ENCODE measurements at regions not wholly inside any gene's neighbourhood (a gene's known extent, or its start where the extent isn't known, plus 50 kb on each side); places are given as distances from the start of the nearest gene placed in this dataset.

DNA sequence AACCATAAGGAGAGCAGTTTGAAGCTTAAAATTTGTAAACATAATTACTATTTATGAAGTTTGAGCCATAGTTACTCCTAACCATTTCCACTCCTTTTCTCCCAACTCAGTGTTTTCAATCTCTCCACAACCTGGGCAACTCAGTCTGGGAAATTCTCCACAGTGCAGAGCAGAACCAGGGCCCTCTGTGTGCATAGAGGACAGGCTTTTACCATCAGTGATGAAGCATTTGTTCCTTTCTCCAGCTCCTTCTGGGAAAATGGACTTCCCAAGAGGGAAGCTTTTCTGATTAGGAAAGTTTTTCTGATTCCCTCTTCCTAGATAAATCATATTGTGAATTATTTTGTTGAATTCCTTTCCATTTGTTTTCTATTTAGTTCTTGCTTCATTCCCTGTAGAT lies 132.3 kb upstream of the MPDZ start:
- no peak overlapping the region for H3K4me3 ChIP-seq (ENCODE audit: low read length in 2 of 2)
- H3K27me3 ChIP-seq (ENCODE audit: control insufficient read depth in 2 of 2, insufficient read depth in 1 of 2, low read length in 1 of 2), result no peaks in the 10 kb centered on the region
- H3K27ac ChIP-seq (ENCODE audit: low read depth in 1 of 2, low read length in 1 of 2), result no peak overlapping the region
- no peaks in the 10 kb centered on the region for H3K4me1 ChIP-seq (ENCODE audit: control insufficient read depth in 2 of 2, insufficient read depth in 2 of 2, low read length in 2 of 2)
- DNase-seq (ENCODE audit: low read depth in 6 of 9, low spot score in 9 of 9), result no peak
- no peaks in the 10 kb centered on the region for H3K36me3 ChIP-seq (ENCODE audit: control insufficient read depth in 2 of 2, insufficient read depth in 2 of 2, low read length in 1 of 2)
- no peaks in the 10 kb centered on the region for H3K9me3 ChIP-seq (ENCODE audit: control insufficient read depth in 2 of 2, insufficient read depth in 1 of 2, low read length in 1 of 2)

DNA sequence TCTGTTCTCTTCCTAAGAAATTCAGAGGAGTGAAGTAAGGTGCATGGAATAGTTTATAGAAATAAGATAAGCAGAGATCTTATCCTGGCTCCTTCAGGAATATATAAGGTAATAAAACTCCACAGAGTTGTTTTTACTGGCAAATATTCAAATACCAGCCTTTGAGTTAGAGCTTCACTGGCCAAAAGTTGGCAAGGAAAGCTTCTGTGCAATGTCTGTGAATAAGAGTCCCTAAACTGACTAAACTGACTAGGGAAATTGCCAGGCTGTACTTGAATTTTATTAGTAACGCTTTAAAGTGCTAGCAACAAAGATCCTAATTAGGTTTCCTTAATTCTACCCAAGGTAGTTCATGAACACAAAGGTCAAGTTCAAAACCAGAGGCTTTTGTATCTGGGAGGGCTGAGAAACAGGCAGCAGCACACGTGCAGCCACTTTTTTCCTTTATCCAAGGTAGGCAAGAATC lies 131.1 kb upstream of the MPDZ start:
- no peak overlapping the region for H3K4me3 ChIP-seq (ENCODE audit: low read length in 2 of 2)
- WGBS, result 85% methylated on average over 2 of the region's 2 CpGs
- no peak for DNase-seq (ENCODE audit: low read depth in 6 of 9, low spot score in 9 of 9)

DNA sequence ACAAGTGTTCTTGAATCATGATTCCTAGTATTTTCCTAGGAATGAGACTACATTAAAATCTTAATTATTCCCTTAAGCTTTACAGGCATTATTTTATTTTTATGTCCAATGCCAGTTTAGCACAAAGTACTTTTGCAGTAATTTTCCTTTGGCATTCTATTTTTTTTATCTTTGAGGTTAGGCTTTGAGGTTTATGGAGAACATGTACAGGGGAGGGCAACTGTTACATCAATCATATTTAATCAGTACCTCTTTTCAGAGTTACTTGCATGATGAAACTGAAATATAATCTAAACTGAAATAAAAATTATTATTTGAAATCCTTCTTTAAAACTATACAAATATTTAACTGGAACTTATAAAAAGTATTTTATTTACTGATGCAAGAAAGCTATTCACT lies 118.2 kb upstream of the MPDZ start:
- no peak for DNase-seq (ENCODE audit: low read depth in 6 of 9, low spot score in 9 of 9)
- no peaks in the 10 kb centered on the region for H3K9me3 ChIP-seq (ENCODE audit: control insufficient read depth in 2 of 2, insufficient read depth in 1 of 2, low read length in 1 of 2)
- H3K4me3 ChIP-seq (ENCODE audit: low read length in 2 of 2), result no peak overlapping the region
- no peaks in the 10 kb centered on the region for H3K27me3 ChIP-seq (ENCODE audit: control insufficient read depth in 2 of 2, insufficient read depth in 1 of 2, low read length in 1 of 2)
- H3K36me3 ChIP-seq (ENCODE audit: control insufficient read depth in 2 of 2, insufficient read depth in 2 of 2, low read length in 1 of 2), result no peaks in the 10 kb centered on the region
- H3K4me1 ChIP-seq (ENCODE audit: control insufficient read depth in 2 of 2, insufficient read depth in 2 of 2, low read length in 2 of 2), result no peaks in the 10 kb centered on the region
- no peak overlapping the region for H3K27ac ChIP-seq (ENCODE audit: low read depth in 1 of 2, low read length in 1 of 2)

More for the DNA sequence above, 131.1 kb upstream of the MPDZ start:
- H3K36me3 ChIP-seq (ENCODE audit: control insufficient read depth in 2 of 2, insufficient read depth in 2 of 2, low read length in 1 of 2), result no peaks in the 10 kb centered on the region
- H3K4me1 ChIP-seq (ENCODE audit: control insufficient read depth in 2 of 2, insufficient read depth in 2 of 2, low read length in 2 of 2), result no peaks in the 10 kb centered on the region
- no peaks in the 10 kb centered on the region for H3K9me3 ChIP-seq (ENCODE audit: control insufficient read depth in 2 of 2, insufficient read depth in 1 of 2, low read length in 1 of 2)
- H3K27ac ChIP-seq (ENCODE audit: low read depth in 1 of 2, low read length in 1 of 2), result no peak overlapping the region
- H3K27me3 ChIP-seq (ENCODE audit: control insufficient read depth in 2 of 2, insufficient read depth in 1 of 2, low read length in 1 of 2), result no peaks in the 10 kb centered on the region

DNA sequence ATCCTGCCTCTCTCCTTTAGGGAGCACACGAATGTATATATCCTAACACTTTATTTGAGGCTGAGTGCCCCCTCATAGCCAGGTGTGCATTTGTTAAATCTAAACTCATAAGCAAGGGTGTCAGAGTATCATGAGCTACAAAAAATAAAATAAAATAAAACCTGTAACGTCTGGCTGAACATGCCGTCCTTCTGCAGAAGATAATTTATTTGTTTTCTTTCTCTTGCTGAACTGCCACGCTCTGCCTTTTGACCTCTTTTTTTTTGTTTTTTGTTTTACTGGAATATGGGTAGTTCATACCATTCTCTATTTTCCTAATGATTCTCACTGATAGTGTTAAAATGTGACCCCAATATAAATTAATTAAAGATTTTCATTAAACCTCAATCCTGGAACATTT lies 117.7 kb upstream of the MPDZ start:
- no peaks in the 10 kb centered on the region for H3K4me1 ChIP-seq (ENCODE audit: control insufficient read depth in 2 of 2, insufficient read depth in 2 of 2, low read length in 2 of 2)
- H3K27me3 ChIP-seq (ENCODE audit: control insufficient read depth in 2 of 2, insufficient read depth in 1 of 2, low read length in 1 of 2), result no peaks in the 10 kb centered on the region
- H3K36me3 ChIP-seq (ENCODE audit: control insufficient read depth in 2 of 2, insufficient read depth in 2 of 2, low read length in 1 of 2), result no peaks in the 10 kb centered on the region
- no peaks in the 10 kb centered on the region for H3K9me3 ChIP-seq (ENCODE audit: control insufficient read depth in 2 of 2, insufficient read depth in 1 of 2, low read length in 1 of 2)
- no peak overlapping the region for H3K4me3 ChIP-seq (ENCODE audit: low read length in 2 of 2)
- 86% methylated on average over 4 of the region's 4 CpGs for WGBS
- DNase-seq (ENCODE audit: low read depth in 6 of 9, low spot score in 9 of 9), result no peak
- H3K27ac ChIP-seq (ENCODE audit: low read depth in 1 of 2, low read length in 1 of 2), result no peak overlapping the region

DNA sequence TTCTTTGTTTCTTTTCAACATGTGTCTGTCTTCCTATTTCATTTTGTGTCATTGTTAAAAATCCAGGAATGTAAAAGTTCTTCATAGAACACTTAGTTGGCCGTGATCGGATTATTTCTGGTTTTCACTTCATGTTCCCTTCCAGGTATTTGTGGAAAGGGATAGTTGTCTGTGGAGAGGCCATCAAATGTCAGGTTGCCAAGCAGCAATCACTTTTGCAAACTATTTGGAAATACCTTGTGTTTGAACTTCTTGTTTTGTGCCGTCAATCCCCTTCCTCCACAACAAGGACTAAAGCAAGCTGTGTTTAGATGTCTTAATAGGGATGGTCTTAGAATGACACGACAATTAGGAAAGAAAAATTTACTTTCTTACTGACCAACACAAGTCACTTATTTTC lies 116.9 kb upstream of the MPDZ start:
- 93% methylated on average over 4 of the region's 4 CpGs for WGBS

DNA sequence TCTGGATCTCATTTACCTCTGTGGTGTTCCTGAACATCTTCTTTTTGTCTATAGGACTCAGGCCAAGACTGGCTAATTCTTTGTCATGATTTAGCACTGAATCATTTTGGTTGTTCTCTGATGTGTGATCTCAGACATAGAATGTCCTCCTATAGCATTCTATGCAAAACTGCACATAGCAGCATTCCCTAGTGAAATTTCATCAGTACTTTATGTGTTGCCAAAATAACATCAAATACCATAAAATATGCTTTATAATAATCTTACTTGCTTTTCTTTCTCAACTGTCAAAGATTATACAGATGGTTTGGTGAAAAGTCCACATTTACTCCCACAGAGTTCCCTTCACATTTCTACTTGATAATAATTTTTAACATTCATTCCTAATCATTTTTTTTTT lies 115.7 kb upstream of the MPDZ start:
- no peak for DNase-seq (ENCODE audit: low read depth in 6 of 9, low spot score in 9 of 9)
- Histone ChIP-seq H3K4me3 (ENCODE audit: low read length in 2 of 2) (no peak overlapping the region), H3K9me3 (ENCODE audit: control insufficient read depth in 2 of 2, insufficient read depth in 1 of 2, low read length in 1 of 2) (no peaks in the 10 kb centered on the region), H3K27me3 (ENCODE audit: control insufficient read depth in 2 of 2, insufficient read depth in 1 of 2, low read length in 1 of 2) (no peaks in the 10 kb centered on the region), H3K27ac (ENCODE audit: low read depth in 1 of 2, low read length in 1 of 2) (no peak overlapping the region), H3K4me1 (ENCODE audit: control insufficient read depth in 2 of 2, insufficient read depth in 2 of 2, low read length in 2 of 2) (no peaks in the 10 kb centered on the region), H3K36me3 (ENCODE audit: control insufficient read depth in 2 of 2, insufficient read depth in 2 of 2, low read length in 1 of 2) (no peaks in the 10 kb centered on the region)

More for the DNA sequence above, 116.9 kb upstream of the MPDZ start:
- no peak overlapping the region for H3K27ac ChIP-seq (ENCODE audit: low read depth in 1 of 2, low read length in 1 of 2)
- no peaks in the 10 kb centered on the region for H3K27me3 ChIP-seq (ENCODE audit: control insufficient read depth in 2 of 2, insufficient read depth in 1 of 2, low read length in 1 of 2)
- no peaks in the 10 kb centered on the region for H3K9me3 ChIP-seq (ENCODE audit: control insufficient read depth in 2 of 2, insufficient read depth in 1 of 2, low read length in 1 of 2)
- no peak overlapping the region for H3K4me3 ChIP-seq (ENCODE audit: low read length in 2 of 2)
- no peaks in the 10 kb centered on the region for H3K36me3 ChIP-seq (ENCODE audit: control insufficient read depth in 2 of 2, insufficient read depth in 2 of 2, low read length in 1 of 2)
- no peaks in the 10 kb centered on the region for H3K4me1 ChIP-seq (ENCODE audit: control insufficient read depth in 2 of 2, insufficient read depth in 2 of 2, low read length in 2 of 2)
- DNase-seq (ENCODE audit: low read depth in 6 of 9, low spot score in 9 of 9), result no peak

DNA sequence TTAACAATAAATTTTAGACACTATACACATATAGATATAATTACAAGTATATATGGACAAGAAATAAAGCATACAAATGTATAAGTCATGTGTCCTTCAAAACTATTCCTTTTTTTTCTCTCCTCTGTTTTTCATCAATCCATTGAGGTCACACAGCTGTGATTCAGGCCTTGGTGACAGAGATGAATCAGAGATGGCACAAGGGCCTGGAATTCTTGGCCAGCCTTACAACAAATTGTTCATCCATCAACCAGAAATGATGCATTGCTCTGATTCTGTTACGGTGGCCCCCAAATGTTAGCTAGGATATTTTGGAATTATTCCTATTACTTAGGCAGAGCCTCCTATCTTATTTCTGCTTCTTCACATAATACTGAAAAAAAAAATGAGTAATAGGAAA lies 108.7 kb upstream of the MPDZ start:
- peaks cover 0 to 3% of the 10 kb centered on the region in 2 donors for H3K9me3 ChIP-seq (ENCODE audit: control insufficient read depth in 2 of 2, insufficient read depth in 1 of 2, low read length in 1 of 2)
- WGBS, result 93% methylated on average over 1 of the region's 1 CpG
- no peaks in the 10 kb centered on the region for H3K27me3 ChIP-seq (ENCODE audit: control insufficient read depth in 2 of 2, insufficient read depth in 1 of 2, low read length in 1 of 2)
- DNase-seq (ENCODE audit: low read depth in 6 of 9, low spot score in 9 of 9), result no peak
- no peaks in the 10 kb centered on the region for H3K4me1 ChIP-seq (ENCODE audit: control insufficient read depth in 2 of 2, insufficient read depth in 2 of 2, low read length in 2 of 2)
- no peak overlapping the region for H3K4me3 ChIP-seq (ENCODE audit: low read length in 2 of 2)
- no peaks in the 10 kb centered on the region for H3K36me3 ChIP-seq (ENCODE audit: control insufficient read depth in 2 of 2, insufficient read depth in 2 of 2, low read length in 1 of 2)
- H3K27ac ChIP-seq (ENCODE audit: low read depth in 1 of 2, low read length in 1 of 2), result no peak overlapping the region

DNA sequence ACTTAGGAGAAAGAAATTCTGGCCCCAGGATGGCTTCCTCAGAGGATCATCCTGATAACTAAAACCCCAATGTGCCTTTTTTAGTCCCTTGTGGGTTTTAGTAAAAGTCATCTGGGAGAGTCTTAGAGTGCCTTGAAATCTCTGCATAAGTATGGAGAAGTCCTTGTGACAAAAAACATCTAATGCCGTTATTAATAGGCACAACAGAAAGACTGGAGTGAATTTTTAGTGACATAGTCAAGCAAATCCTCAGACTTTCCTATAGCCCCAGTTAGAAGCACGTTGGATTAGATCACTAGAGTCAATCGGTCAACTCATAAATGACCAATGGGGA lies 108.2 kb upstream of the MPDZ start:
- H3K9me3 ChIP-seq (ENCODE audit: control insufficient read depth in 2 of 2, insufficient read depth in 1 of 2, low read length in 1 of 2), result peaks cover 0 to 3% of the 10 kb centered on the region in 2 donors
- DNase-seq (ENCODE audit: low read depth in 6 of 9, low spot score in 9 of 9), result no peak
- no peak overlapping the region for H3K4me3 ChIP-seq (ENCODE audit: low read length in 2 of 2)
- 84% methylated on average over 3 of the region's 3 CpGs for WGBS
- H3K27me3 ChIP-seq (ENCODE audit: control insufficient read depth in 2 of 2, insufficient read depth in 1 of 2, low read length in 1 of 2), result no peaks in the 10 kb centered on the region
- H3K36me3 ChIP-seq (ENCODE audit: control insufficient read depth in 2 of 2, insufficient read depth in 2 of 2, low read length in 1 of 2), result no peaks in the 10 kb centered on the region
- H3K4me1 ChIP-seq (ENCODE audit: control insufficient read depth in 2 of 2, insufficient read depth in 2 of 2, low read length in 2 of 2), result no peaks in the 10 kb centered on the region
- H3K27ac ChIP-seq (ENCODE audit: low read depth in 1 of 2, low read length in 1 of 2), result no peak overlapping the region

DNA sequence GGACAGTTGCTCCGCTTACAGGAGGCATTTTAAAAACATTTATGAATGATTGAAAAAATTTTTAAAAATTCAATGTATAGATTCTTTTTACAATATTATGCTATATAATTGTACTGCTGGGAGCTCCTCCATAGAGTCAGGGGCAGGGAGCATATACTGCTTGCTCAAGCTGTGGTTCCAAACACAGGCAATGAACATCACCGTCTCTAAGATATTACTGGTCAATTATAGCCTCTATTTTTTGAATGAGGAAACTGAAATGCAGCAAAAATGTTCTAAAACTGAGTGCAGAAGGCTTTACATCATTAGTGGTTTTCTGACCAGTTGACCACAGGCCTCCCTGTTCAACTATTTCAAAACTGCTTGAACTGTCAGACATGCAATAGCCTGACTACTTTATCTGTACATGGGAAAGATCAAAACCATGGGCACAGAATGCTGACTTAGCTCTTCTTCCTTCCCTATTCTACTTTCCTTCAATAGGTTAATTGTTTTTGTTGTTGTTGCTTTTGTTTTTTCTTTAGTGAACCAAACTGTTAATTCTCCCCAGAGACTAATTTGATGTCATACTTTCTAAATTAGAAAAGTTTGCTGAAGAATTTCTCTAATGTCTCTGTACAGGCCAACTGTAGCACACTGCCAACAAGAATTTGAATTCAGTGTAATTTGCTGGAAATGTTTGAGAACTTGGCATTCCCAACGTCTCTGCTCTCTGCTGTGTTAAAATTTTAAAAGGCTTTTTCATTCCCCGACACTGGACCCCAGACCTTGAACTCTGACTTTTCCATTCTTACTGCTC lies 107.6 kb upstream of the MPDZ start:
- Histone ChIP-seq H3K27me3 (ENCODE audit: control insufficient read depth in 2 of 2, insufficient read depth in 1 of 2, low read length in 1 of 2) (no peaks in the 10 kb centered on the region), H3K27ac (ENCODE audit: low read depth in 1 of 2, low read length in 1 of 2) (no peak overlapping the region), H3K4me3 (ENCODE audit: low read length in 2 of 2) (no peak overlapping the region), H3K9me3 (ENCODE audit: control insufficient read depth in 2 of 2, insufficient read depth in 1 of 2, low read length in 1 of 2) (peaks cover 0 to 3% of the 10 kb centered on the region in 2 donors), H3K4me1 (ENCODE audit: control insufficient read depth in 2 of 2, insufficient read depth in 2 of 2, low read length in 2 of 2) (no peaks in the 10 kb centered on the region), H3K36me3 (ENCODE audit: control insufficient read depth in 2 of 2, insufficient read depth in 2 of 2, low read length in 1 of 2) (no peaks in the 10 kb centered on the region)
- WGBS, result 93% methylated on average over 4 of the region's 4 CpGs
- DNase-seq (ENCODE audit: low read depth in 6 of 9, low spot score in 9 of 9), result no peak
